Dendritic cell treated with granulocyte-macrophage colony-stimulating factor and Interleukin-4, amounts not matched to agents 40 ng/mL and 50 ng/mL, for 4 days (primary cell): ENCODE measurements at regions not wholly inside any gene's neighbourhood (a gene's known extent, or its start where the extent isn't known, plus 50 kb on each side); places are given as distances from the start of the nearest gene placed in this dataset.

ENCODE experiments used
- H3K27ac Mint-ChIP-seq: one replicate; pipeline ENCODE4 v1.8.0; 2022; ENCODE audit warnings: mild to moderate bottlenecking, mixed read lengths
- H3K27me3 Mint-ChIP-seq: one replicate; pipeline ENCODE4 v1.8.0; 2022; ENCODE audit warnings: mild to moderate bottlenecking, mixed read lengths
- H3K36me3 Mint-ChIP-seq: one replicate; pipeline ENCODE4 v1.8.0; 2022; ENCODE audit warnings: low read depth, mixed read lengths
- H3K4me1 Mint-ChIP-seq: one replicate; pipeline ENCODE4 v1.8.0; 2022; ENCODE audit warnings: low read depth, mixed read lengths
- H3K4me3 Mint-ChIP-seq: one replicate; pipeline ENCODE4 v1.8.0; 2022; ENCODE audit warnings: mild to moderate bottlenecking, moderate library complexity, mixed read lengths
- H3K9me3 Mint-ChIP-seq: one replicate; pipeline ENCODE4 v1.8.0; 2022; ENCODE audit warnings: mixed read lengths
- intact Hi-C: fragments of 100-400 bp; cut with micrococcal nuclease; formaldehyde crosslinking; loops from one replicate; pipeline ENCODE4 v1.15.0; 2022

DNA sequence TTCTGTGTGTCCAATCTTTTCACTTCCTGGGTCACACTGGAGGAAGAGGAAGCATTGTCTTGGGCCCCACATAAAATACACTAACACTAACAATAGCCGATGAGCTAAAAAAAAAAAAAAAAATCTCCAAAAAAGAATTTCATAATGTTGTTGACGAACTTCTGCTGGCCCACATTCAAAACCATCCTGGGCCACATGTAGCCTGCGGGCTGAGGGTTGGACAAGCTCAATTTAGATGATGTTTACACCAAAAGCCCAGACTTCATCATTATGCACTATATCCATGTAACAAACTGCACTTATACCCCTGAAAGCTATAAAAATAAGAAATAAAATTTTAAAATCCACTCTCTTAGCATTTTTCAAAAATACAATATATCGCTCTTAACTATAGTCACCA is 187.8 kb upstream of the PTBP2 start:
- no peaks in the 10 kb centered on the region for H3K36me3 Mint-ChIP-seq
- no peak overlapping the region for H3K27ac Mint-ChIP-seq
- no peak overlapping the region for H3K4me3 Mint-ChIP-seq
- no peaks in the 10 kb centered on the region for H3K27me3 Mint-ChIP-seq
- H3K4me1 Mint-ChIP-seq, result no peaks in the 10 kb centered on the region
- H3K9me3 Mint-ChIP-seq, result peaks cover 19% of the 10 kb centered on the region
- intact Hi-C loops, result no loop called here

DNA sequence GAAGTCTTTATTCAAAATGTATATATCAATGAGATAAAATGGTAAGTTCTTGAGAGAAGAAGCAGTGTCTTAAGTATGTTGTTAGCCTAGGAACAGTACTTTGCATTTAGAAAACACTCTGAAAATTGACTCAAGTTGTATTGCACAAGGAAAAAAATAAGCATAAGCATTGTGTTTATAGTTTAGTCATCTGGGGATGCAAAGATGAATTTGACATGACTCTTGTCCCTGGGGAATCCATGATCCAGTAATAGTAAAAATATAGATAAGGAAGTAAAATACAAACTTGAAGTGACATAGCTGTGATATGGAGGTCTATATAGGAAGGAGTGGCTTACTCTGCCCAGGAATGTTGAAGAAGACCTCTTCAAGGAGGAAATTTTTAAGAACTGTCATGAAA is 185.0 kb upstream of the PTBP2 start:
- Mint-ChIP-seq H3K4me1 (no peaks in the 10 kb centered on the region), H3K9me3 (no peaks in the 10 kb centered on the region), H3K27ac (no peak overlapping the region), H3K27me3 (no peaks in the 10 kb centered on the region), H3K4me3 (no peak overlapping the region), H3K36me3 (no peaks in the 10 kb centered on the region)
- intact Hi-C loops, result no loop called here

DNA sequence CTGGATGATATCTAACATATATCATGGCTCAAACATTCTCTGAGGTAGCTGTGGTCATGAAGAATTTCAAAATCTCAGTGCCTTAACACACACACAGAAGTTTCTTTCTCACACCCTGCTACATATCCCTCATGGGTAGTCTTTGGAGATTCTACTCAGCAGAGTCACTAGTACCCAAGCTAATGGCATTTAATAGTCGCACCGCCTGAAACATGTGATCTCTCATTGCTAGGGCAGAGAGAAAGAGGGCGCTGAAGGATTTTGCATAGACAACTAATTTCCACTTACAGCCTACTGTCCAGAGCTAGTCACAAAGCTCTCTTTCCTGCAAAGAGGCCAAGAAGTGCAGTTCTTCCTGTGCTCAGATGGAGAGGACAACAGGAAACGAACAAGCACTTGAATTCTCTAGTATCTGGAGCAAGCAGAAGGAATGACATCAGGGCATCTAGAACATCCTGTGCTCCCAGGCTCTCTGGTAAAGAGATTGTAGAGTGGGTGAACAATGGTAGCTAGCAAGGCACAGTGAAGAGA is 183.4 kb upstream of the PTBP2 start:
- intact Hi-C loops, result no loop called here
- Mint-ChIP-seq H3K36me3 (no peaks in the 10 kb centered on the region), H3K9me3 (no peaks in the 10 kb centered on the region), H3K4me3 (no peak overlapping the region), H3K27me3 (no peaks in the 10 kb centered on the region), H3K4me1 (no peaks in the 10 kb centered on the region), H3K27ac (no peak overlapping the region)

DNA sequence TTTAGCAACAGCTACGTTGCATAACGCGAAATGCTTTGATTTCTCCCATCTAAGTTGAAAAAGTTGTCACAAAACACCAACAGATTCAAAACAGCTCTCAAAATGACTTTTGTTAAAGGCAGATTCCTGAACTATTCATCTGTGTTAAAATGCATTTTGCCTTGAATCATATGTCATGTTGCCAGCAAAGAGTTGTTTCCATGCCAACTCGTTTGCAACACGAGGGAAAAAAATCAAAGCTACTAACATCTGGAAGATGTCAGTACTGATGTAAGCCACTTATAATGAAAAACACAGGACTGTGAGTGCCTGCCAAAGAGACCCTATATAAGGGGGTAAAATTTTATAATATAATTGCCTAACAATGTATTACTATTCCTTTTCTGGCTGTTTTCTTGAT is 182.7 kb upstream of the PTBP2 start:
- Mint-ChIP-seq H3K27me3 (no peaks in the 10 kb centered on the region), H3K9me3 (no peaks in the 10 kb centered on the region), H3K4me1 (no peaks in the 10 kb centered on the region), H3K4me3 (no peak overlapping the region), H3K36me3 (no peaks in the 10 kb centered on the region), H3K27ac (no peak overlapping the region)
- intact Hi-C loops, result no loop called here

DNA sequence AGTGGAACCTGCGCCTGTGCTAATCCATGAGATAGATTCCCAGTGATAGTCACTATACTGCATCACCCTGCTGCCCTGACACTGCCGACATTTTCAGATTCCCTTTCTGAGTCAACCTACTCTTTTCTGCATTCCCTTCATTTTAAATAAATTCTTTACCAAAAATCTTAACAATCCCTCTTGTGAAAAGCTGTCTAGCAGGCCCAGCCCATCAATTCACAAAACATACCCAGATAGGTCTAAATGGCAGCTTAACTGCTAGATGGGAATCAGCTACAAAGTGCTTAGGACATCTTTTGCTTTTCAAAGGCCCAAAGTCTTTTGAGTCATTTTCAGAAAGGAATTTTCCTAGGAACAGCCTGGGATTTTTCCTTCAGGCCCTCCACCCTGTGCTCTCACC is 180.1 kb upstream of the PTBP2 start:
- Mint-ChIP-seq H3K4me3 (no peak overlapping the region), H3K27ac (no peak overlapping the region), H3K9me3 (no peaks in the 10 kb centered on the region), H3K36me3 (no peaks in the 10 kb centered on the region), H3K4me1 (no peaks in the 10 kb centered on the region), H3K27me3 (no peaks in the 10 kb centered on the region)
- intact Hi-C loops, result no loop called here

DNA sequence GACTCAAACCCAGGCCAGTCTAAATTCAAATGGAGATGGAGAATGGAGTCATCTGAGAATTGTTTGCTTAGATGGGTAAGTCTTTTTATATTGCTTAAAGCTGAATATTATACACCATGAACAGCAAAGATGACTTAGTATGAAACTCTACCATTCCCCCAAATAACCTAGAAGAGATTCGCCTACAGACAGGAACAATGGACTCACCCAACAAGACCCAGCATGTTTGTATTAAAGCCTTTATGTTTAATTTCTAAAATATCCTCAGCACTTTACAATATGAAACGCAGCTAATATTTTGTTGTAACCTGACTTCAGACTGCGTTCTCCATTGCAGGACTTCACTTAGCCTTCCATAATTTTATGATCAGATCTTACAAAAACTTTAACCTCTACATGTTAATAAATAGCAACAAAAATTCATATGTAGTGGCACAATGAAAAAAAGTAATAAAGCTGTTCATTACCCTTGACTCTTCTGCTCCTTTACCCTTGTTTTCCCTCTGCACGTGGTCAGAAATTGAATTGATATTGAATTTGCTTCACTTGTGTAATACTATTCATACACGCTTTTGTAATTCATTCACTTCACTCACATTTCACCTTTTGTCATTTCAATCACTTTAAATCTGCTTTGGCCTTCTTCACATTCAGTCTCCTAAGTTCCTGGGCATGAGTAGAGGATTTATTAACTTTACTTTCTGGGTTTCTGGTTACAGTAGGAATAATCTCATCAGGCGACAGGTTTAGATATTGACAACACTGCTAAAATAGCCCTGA is 177.3 kb upstream of the PTBP2 start:
- Mint-ChIP-seq H3K4me3 (no peak overlapping the region), H3K9me3 (no peaks in the 10 kb centered on the region), H3K27me3 (no peaks in the 10 kb centered on the region), H3K27ac (no peak overlapping the region), H3K36me3 (no peaks in the 10 kb centered on the region), H3K4me1 (no peaks in the 10 kb centered on the region)
- intact Hi-C loops, result no loop called here

DNA sequence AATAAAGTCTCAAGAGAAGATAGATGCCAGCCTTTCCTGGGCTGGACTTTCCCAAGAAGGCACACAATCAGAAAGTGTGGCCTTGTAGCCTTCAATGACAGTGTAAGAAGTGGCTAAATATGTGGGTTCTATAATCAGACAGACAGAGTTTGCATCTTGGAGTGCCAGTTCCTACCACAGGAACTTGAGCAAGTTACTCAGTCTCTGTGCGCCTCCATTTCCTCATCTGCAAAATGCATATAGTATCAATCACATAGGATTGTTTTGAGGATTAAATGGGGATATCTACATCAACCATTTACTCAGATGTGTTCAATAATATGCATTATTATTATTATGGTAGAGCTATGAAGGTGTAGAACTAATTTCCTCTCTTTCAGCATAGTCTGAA is 176.8 kb upstream of the PTBP2 start:
- Mint-ChIP-seq H3K9me3 (no peaks in the 10 kb centered on the region), H3K27me3 (no peaks in the 10 kb centered on the region), H3K4me1 (no peaks in the 10 kb centered on the region), H3K27ac (no peak overlapping the region), H3K4me3 (no peak overlapping the region), H3K36me3 (no peaks in the 10 kb centered on the region)
- intact Hi-C loops, result no loop called here

DNA sequence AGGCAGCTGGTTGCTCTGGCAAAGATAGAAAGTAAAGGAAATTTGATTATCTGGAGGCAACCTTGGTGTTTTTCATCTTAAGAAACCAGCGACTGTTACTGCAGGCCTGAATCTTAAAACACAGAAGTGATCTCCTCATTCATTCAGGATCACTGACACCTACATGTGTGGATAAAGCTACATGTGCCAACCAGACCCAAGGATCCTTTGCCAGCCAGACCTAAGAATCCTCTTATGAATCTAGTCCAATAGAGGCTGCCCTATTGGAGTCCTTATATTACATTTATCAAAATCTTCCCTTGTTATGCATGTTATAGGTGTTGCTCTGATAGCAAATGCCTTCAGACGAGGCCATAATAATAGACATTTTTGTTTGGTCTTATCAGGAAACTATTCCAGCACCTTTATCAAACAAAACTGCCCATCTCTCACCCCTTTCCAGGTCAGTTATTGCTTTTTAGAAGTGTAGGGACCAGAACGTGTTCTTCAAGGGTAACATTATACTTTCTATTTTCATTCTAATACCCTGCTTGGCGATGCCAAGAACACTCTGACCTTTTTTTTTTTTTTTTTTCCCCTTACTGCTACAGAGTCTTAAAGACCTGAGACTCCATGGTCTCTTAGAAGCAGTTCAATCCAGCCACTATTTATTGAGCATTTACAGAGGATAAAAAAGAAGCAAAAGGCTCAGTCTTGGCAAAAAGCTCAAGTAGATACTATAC is 175.5 kb upstream of the PTBP2 start:
- Mint-ChIP-seq H3K27ac (no peak overlapping the region), H3K36me3 (no peaks in the 10 kb centered on the region), H3K9me3 (no peaks in the 10 kb centered on the region), H3K27me3 (no peaks in the 10 kb centered on the region), H3K4me3 (no peak overlapping the region), H3K4me1 (no peaks in the 10 kb centered on the region)
- intact Hi-C loops, result no loop called here

DNA sequence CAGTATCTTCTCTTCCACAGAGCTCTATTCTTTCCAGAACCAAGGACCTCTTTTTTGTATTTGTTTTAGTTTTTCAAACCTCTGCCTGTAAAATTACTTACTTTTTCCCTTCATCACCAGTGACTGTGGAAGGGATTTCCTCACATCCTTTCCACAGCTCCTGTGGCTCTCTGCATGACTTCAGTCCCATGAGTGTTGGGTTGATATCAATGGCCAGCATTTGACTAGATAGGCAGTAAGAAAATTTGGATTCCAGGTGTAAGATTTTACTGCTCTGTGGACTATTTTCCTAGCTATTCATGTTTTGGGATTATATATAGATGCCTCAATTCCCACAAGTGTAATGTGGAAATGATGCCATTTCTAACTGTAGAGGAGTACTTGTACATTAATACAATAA is 171.5 kb upstream of the PTBP2 start:
- intact Hi-C loops, result no loop called here

DNA sequence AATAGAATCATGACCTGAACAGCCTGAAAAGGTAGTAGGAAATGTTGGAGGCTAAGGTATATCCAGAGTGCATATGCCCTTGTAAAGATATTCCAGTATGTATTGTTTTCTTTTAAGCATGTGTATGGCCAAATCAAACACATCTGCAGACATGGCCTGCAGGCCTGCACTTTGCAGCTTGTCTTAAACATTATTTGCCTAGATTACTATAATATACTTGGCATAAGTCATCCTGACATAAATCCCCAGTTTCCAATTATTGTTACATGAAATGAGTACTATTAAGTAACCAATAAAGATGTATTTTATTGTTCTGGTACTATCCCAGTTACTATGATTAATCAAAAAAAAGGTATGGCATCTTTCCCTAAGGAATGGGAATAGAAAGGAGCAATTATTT is 169.1 kb upstream of the PTBP2 start:
- Mint-ChIP-seq H3K4me3 (no peak overlapping the region), H3K36me3 (no peaks in the 10 kb centered on the region), H3K27ac (no peak overlapping the region), H3K27me3 (no peaks in the 10 kb centered on the region), H3K4me1 (no peaks in the 10 kb centered on the region), H3K9me3 (no peaks in the 10 kb centered on the region)
- intact Hi-C loops, result no loop called here

More for the DNA sequence above, 171.5 kb upstream of the PTBP2 start:
- no peaks in the 10 kb centered on the region for H3K4me1 Mint-ChIP-seq
- no peaks in the 10 kb centered on the region for H3K36me3 Mint-ChIP-seq
- H3K4me3 Mint-ChIP-seq, result no peak overlapping the region
- no peaks in the 10 kb centered on the region for H3K27me3 Mint-ChIP-seq
- H3K9me3 Mint-ChIP-seq, result no peaks in the 10 kb centered on the region
- H3K27ac Mint-ChIP-seq, result no peak overlapping the region

DNA sequence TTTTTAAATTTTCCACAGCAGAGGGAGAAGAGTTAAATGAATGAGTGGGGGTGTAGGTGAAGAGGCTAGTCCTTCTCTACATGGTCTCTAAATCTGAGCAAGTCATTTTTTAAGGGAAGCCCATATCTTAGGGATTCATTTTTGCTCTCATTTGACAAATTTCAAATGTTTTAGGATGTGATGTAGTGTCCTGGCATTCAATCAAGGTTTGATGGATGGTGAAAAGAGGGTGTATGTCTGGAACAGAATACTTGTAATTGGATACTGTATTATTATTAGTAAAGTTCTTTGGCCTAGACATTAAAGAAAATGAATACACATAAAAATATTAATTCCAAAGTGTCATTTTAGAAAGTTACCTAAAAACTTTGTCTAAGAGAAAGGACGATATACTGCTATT is 167.8 kb upstream of the PTBP2 start:
- Mint-ChIP-seq H3K9me3 (no peaks in the 10 kb centered on the region), H3K4me3 (no peak overlapping the region), H3K36me3 (no peaks in the 10 kb centered on the region), H3K27me3 (no peaks in the 10 kb centered on the region), H3K4me1 (no peaks in the 10 kb centered on the region), H3K27ac (no peak overlapping the region)
- intact Hi-C loops, result no loop called here

DNA sequence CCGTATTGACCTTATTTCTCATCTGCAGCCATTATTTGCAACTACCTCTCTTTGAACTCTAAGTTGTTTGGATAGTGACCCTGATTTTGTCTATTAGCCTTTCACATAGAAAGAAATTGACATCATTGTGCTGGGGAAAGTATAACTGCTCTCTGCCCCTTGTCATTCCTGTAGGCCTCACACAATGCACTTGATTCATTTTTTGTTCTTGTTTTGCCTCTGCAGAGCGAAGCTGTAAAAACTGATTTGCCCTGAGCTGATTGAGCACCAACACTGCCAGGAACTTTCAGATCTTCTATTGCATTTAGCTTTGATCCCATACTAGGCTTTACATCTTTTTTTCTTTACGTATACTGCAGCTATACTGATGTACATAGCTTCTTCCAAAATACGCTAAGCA is 167.2 kb upstream of the PTBP2 start:
- Mint-ChIP-seq H3K27ac (no peak overlapping the region), H3K36me3 (no peaks in the 10 kb centered on the region), H3K4me3 (no peak overlapping the region), H3K4me1 (peaks cover 3% of the 10 kb centered on the region), H3K27me3 (no peaks in the 10 kb centered on the region), H3K9me3 (no peaks in the 10 kb centered on the region)
- intact Hi-C loops, result no loop called here

DNA sequence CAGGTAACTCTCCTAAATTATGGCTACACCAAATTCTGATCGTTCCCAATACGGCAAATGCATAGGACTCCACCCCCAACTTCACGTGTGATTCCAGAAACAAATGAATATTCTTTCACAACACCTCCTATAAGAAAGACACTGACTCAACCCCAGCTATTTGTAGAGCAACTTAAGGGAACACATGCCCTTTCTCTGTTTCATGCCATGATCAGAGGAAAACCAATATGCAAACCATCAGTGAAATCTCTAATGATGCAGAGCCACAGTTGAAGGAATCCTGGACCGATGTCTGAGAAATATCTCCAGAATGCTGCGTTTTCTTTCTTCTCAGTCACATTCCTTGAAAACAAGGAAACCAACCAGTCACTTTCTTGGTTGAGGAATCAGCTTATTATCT is 164.2 kb upstream of the PTBP2 start:
- Mint-ChIP-seq H3K27me3 (no peaks in the 10 kb centered on the region), H3K27ac (no peak overlapping the region), H3K9me3 (no peaks in the 10 kb centered on the region), H3K4me1 (peaks cover 17% of the 10 kb centered on the region), H3K4me3 (no peak overlapping the region), H3K36me3 (no peaks in the 10 kb centered on the region)
- intact Hi-C loops, result no loop called here

DNA sequence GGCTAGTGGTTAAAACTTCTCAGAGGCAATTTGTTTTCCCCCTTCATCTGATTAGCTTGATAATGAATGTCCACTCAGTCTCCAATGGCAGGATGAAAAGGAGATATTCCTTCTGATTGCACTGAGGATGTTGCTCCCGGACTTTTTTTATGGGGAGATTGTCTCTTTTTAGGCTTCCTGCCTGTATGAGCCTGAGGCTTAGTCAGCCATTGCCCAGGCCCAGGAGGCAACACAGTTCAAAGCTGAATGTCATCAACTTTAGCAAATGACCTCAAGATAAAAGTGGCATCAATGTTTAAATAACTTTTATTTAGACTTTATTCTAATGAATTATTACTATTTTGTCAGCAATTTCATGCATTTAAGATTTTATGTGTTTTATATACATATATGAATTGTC is 162.9 kb upstream of the PTBP2 start:
- H3K27ac Mint-ChIP-seq, result no peak overlapping the region
- intact Hi-C loops, result no loop called here
- H3K9me3 Mint-ChIP-seq, result no peaks in the 10 kb centered on the region
- no peak overlapping the region for H3K4me3 Mint-ChIP-seq
- no peaks in the 10 kb centered on the region for H3K27me3 Mint-ChIP-seq
- H3K4me1 Mint-ChIP-seq, result peaks cover 17% of the 10 kb centered on the region
- H3K36me3 Mint-ChIP-seq, result no peaks in the 10 kb centered on the region

DNA sequence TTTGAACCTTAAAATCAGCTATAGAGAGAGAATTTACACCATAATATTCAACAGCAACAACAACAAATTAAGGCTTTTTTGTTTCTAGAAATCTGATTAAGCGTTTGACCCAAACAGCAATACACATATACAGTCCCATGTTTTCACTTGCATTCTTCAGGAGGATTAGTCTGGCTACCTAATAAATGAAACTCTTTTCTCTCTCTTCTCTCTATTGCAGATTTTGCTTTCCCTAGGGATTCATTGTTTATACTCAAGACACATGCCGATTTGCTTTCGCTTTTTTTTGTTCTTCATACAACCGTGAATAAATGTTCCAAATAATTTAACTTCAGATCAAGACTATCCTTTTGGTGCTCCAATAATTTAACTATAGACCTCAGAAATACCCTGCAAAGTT is 162.4 kb upstream of the PTBP2 start:
- Mint-ChIP-seq H3K9me3 (no peaks in the 10 kb centered on the region), H3K27ac (no peak overlapping the region), H3K4me3 (no peak overlapping the region), H3K4me1 (peaks cover 17% of the 10 kb centered on the region), H3K27me3 (no peaks in the 10 kb centered on the region), H3K36me3 (no peaks in the 10 kb centered on the region)
- intact Hi-C loops, result no loop called here
